Prostate gland (tissue), 2 donors: ENCODE measurements at regions not wholly inside any gene's neighbourhood (a gene's known extent, or its start where the extent isn't known, plus 50 kb on each side); places are given as distances from the start of the nearest gene placed in this dataset.
A peak's percentile ranks its signal among the peaks of the same experiment; 100 is the strongest.

ENCODE experiments used
- DNase-seq: peaks from one replicate; pipeline ENCODE4 v3.0.0-alpha.2; 2019; ENCODE audit warnings: low spot score
- H3K27ac ChIP-seq, 2 donors: fragments of 200-600 bp; sonication (generic); 2 replicates each; pipeline ENCODE4 v1.5.1; 2017 to 2019
- H3K27me3 ChIP-seq: fragments of 200-600 bp; sonication (generic); replicated peaks from 2 replicates; pipeline ENCODE4 v1.5.1; 2019; ENCODE audit not compliant: insufficient read depth
- H3K36me3 ChIP-seq, 2 donors: fragments of 200-600 bp; sonication (generic); 1 replicate in 1 of 2; 2 replicates in 1 of 2; pipeline versions ENCODE4 v1.5.1 to v1.8.1; 2017 to 2019
- H3K4me1 ChIP-seq: fragments of 200-600 bp; sonication (generic); replicated peaks from 2 replicates; pipeline ENCODE4 v1.5.1; 2019
- H3K4me3 ChIP-seq, 2 donors: fragments of 200-600 bp; sonication (generic); 2 replicates each; pipeline ENCODE4 v1.5.1; 2017 to 2019
- H3K9me3 ChIP-seq: fragments of 200-600 bp; sonication (generic); 2 replicates; pipeline ENCODE4 v1.5.1; 2017
- CTCF ChIP-seq, 4 experiments: fragments of 200-600 bp in 2 of 4; fragments of 450-650 bp in 2 of 4; sonication (generic) in 2 of 4; IDR thresholded peaks; 1 replicate in 3 of 4; 2 replicates in 1 of 4; pipeline ENCODE4 v1.5.1; 2016 to 2019; ENCODE audit warnings: antibody characterized with exemption in 4 of 4, mild to moderate bottlenecking in 2 of 4, moderate library complexity in 2 of 4
- POLR2A ChIP-seq: fragments of 450-650 bp; IDR thresholded peaks from one replicate; pipeline ENCODE4 v1.6.1; 2016; ENCODE audit warnings: antibody characterized with exemption, mild to moderate bottlenecking
- POLR2AphosphoS5 ChIP-seq: sonication (generic); formaldehyde crosslinking; IDR thresholded peaks from one replicate; pipeline ENCODE4 v1.6.1; 2017; ENCODE audit warnings: antibody characterized with exemption
- WGBS: methylation state at CpG from one replicate; pipeline ENCODE4 v1.1.5; 2018; 5-methylcytosine and 5-hydroxymethylcytosine counted together
- intact Hi-C: fragments of 100-400 bp; cut with DNase I; formaldehyde crosslinking; loops from one replicate; pipeline ENCODE4 v1.14.2; 2022

- no peaks in the 10 kb centered on the region for H3K9me3 ChIP-seq
- TF ChIP-seq POLR2A, result no peak
- no peak for TF ChIP-seq CTCF (IDR thresholded peaks at IDR 0.05)
- no peak for TF ChIP-seq POLR2AphosphoS5
- no peak overlapping the region for H3K4me3 ChIP-seq
- intact Hi-C loops, result loop anchor here (5.0 kb wide), 1 partner anchor 129 kb away; no protein-coding TSS in a partner anchor
- H3K27me3 ChIP-seq, result no peaks in the 10 kb centered on the region
- H3K27ac ChIP-seq, result no peak overlapping the region
- 35% methylated on average over 4 of the region's 4 CpGs for WGBS
- DNase-seq, result no peak
- no peaks in the 10 kb centered on the region for H3K4me1 ChIP-seq
- no peaks in the 10 kb centered on the region for H3K36me3 ChIP-seq
These were observed 256.4 kb downstream of the PRDM2 start for GRCh38 chr1:13956393-13956792.

GRCh38 chr1:13960375-13960987 lies 260.5 kb downstream of the PRDM2 start:
- Histone ChIP-seq H3K4me1 (no peaks in the 10 kb centered on the region), H3K4me3 (no peak overlapping the region), H3K27ac (no peak overlapping the region), H3K9me3 (no peaks in the 10 kb centered on the region), H3K27me3 (no peaks in the 10 kb centered on the region), H3K36me3 (no peaks in the 10 kb centered on the region)
- WGBS, result 12% methylated on average over 12 of the region's 12 CpGs
- DNase-seq, result peak; percentile 64
- intact Hi-C loops, result loop anchor here (5.0 kb wide), 1 partner anchor 538 kb away; no protein-coding TSS in a partner anchor
- peak; percentile 89 to 94 (median 93) for TF ChIP-seq CTCF (IDR thresholded peaks at IDR 0.05)
- no peak for TF ChIP-seq POLR2A
- peak; percentile 14 for TF ChIP-seq POLR2AphosphoS5

- Histone ChIP-seq H3K4me1 (no peaks in the 10 kb centered on the region), H3K36me3 (no peaks in the 10 kb centered on the region), H3K27ac (no peak overlapping the region), H3K9me3 (no peaks in the 10 kb centered on the region), H3K4me3 (no peak overlapping the region), H3K27me3 (no peaks in the 10 kb centered on the region)
- TF ChIP-seq CTCF (IDR thresholded peaks at IDR 0.05) (no peak), POLR2A (no peak), POLR2AphosphoS5 (no peak)
- 86% methylated on average over 4 of the region's 4 CpGs for WGBS
- intact Hi-C loops, result loop anchor here (5.0 kb wide), 3 partner anchors 542 to 1138 kb away; no protein-coding TSS in a partner anchor
- DNase-seq, result no peak
These were observed 264.8 kb downstream of the PRDM2 start for GRCh38 chr1:13964768-13965167.

GRCh38 chr1:13965770-13966398 lies 265.9 kb downstream of the PRDM2 start:
- DNase-seq, result peak; percentile 45
- H3K27me3 ChIP-seq, result no peaks in the 10 kb centered on the region
- no peak for TF ChIP-seq POLR2AphosphoS5
- peak in 3 of 4 experiments; percentile 33 to 70 (median 68) for TF ChIP-seq CTCF (IDR thresholded peaks at IDR 0.05)
- H3K4me3 ChIP-seq, result no peak overlapping the region
- H3K27ac ChIP-seq, result no peak overlapping the region
- H3K4me1 ChIP-seq, result no peaks in the 10 kb centered on the region
- intact Hi-C loops, result loop anchor here (5.0 kb wide), 2 partner anchors 1081 to 1136 kb away; no protein-coding TSS in a partner anchor
- H3K36me3 ChIP-seq, result no peaks in the 10 kb centered on the region
- WGBS, result 26% methylated on average over 8 of the region's 8 CpGs
- no peaks in the 10 kb centered on the region for H3K9me3 ChIP-seq

- no peak for DNase-seq
- WGBS, result 92% methylated on average over 4 of the region's 4 CpGs
These were observed 267.7 kb downstream of the PRDM2 start for GRCh38 chr1:13967707-13968106.

More at GRCh38 chr1:13967707-13968106, 267.7 kb downstream of the PRDM2 start:
- no peak overlapping the region for H3K27ac ChIP-seq
- no peaks in the 10 kb centered on the region for H3K36me3 ChIP-seq
- TF ChIP-seq CTCF (IDR thresholded peaks at IDR 0.05), result no peak
- TF ChIP-seq POLR2AphosphoS5, result no peak
- no peak for TF ChIP-seq POLR2A
- no peaks in the 10 kb centered on the region for H3K4me1 ChIP-seq
- H3K9me3 ChIP-seq, result no peaks in the 10 kb centered on the region
- H3K4me3 ChIP-seq, result no peak overlapping the region
- intact Hi-C loops, result loop anchor here (5.0 kb wide), 2 partner anchors 1080 to 1135 kb away; no protein-coding TSS in a partner anchor
- no peaks in the 10 kb centered on the region for H3K27me3 ChIP-seq
